WTC11 (cell line): ENCODE measurements at regions not wholly inside any gene's neighbourhood (a gene's known extent, or its start where the extent isn't known, plus 50 kb on each side); places are given as distances from the start of the nearest gene placed in this dataset.
"Not testable (repeated sequence)": the region's sequence is repeated elsewhere in the genome, so short reads cannot be mapped to it uniquely, and the experiment has no call there.

ENCODE experiments used
- ATAC-seq: fragments of 200-7000 bp; cut with Tn5 transposase; 2 replicates; pipeline ENCODE4 v1.10.0; 2021; ENCODE audit warnings: mild to moderate bottlenecking, moderate library complexity
- CTCF ChIA-PET: fragments of 300-600 bp; sonication (Branson Sonifier 250); formaldehyde crosslinking; loops from one replicate; lab custom pipeline; 2021; ENCODE audit warnings: antibody characterized with exemption; lab: Charles Lee
- POLR2A ChIA-PET: fragments of 350-600 bp; sonication (Branson Sonifier 250); formaldehyde crosslinking; loops from one replicate; lab custom pipeline; 2021; ENCODE audit warnings: antibody characterized with exemption; lab: Charles Lee
- DNase-seq: peaks from one replicate; pipeline ENCODE4 v3.0.0; 2021; ENCODE audit warnings: low spot score
- H3K27ac Mint-ChIP-seq: 2 replicates; pipeline ENCODE4 v1.8.0; 2021; ENCODE audit warnings: mixed read lengths
- H3K27me3 Mint-ChIP-seq: 2 replicates; pipeline ENCODE4 v1.8.0; 2021; ENCODE audit warnings: low read depth, mild to moderate bottlenecking, moderate library complexity, mixed read lengths
- H3K36me3 Mint-ChIP-seq: 2 replicates; pipeline ENCODE4 v1.8.0; 2021; ENCODE audit warnings: mixed read lengths
- H3K4me1 Mint-ChIP-seq: 2 replicates; pipeline ENCODE4 v1.8.0; 2022; ENCODE audit warnings: mixed read lengths
- H3K4me3 Mint-ChIP-seq: 2 replicates; pipeline ENCODE4 v1.8.0; 2021; ENCODE audit warnings: mild to moderate bottlenecking, moderate library complexity, mixed read lengths
- H3K9me3 Mint-ChIP-seq: 2 replicates; pipeline ENCODE4 v1.8.0; 2021; ENCODE audit warnings: mixed read lengths
- ETV6 ChIP-seq: sonication (generic); formaldehyde crosslinking; IDR thresholded peaks from 2 replicates; pipeline ENCODE4 v1.8.1; 2022; ENCODE audit warnings: mild to moderate bottlenecking, missing genetic modification reagents
- FOXK1 ChIP-seq: sonication (generic); formaldehyde crosslinking; IDR thresholded peaks from 2 replicates; pipeline ENCODE4 v1.8.0; 2022; ENCODE audit warnings: mild to moderate bottlenecking, moderate library complexity, missing genetic modification reagents
- GABPB1 ChIP-seq: sonication (generic); formaldehyde crosslinking; IDR thresholded peaks from 2 replicates; pipeline ENCODE4 v1.8.1; 2023; ENCODE audit warnings: mild to moderate bottlenecking, missing genetic modification reagents
- GRHL2 ChIP-seq: fragments of 250-450 bp; sonication (Bioruptor Pico); IDR thresholded peaks from 2 replicates; pipeline ENCODE4 v1.8.0; 2022; ENCODE audit warnings: mild to moderate bottlenecking, moderate library complexity; ENCODE audit not compliant: insufficient replicate concordance, severe bottlenecking
- NFE2L1 ChIP-seq: sonication (generic); formaldehyde crosslinking; IDR thresholded peaks from 2 replicates; pipeline ENCODE4 v1.8.1; 2023; ENCODE audit warnings: missing genetic modification reagents
- OVOL2 ChIP-seq: fragments of 250-450 bp; sonication (Bioruptor Pico); IDR thresholded peaks from 2 replicates; pipeline ENCODE4 v1.9.0; 2021; ENCODE audit warnings: mild to moderate bottlenecking, borderline replicate concordance
- SP1 ChIP-seq: sonication (generic); formaldehyde crosslinking; conservative IDR thresholded peaks from 2 replicates; pipeline ENCODE4 v1.8.1; 2022; ENCODE audit warnings: missing genetic modification reagents
- TEAD1 ChIP-seq: sonication (generic); formaldehyde crosslinking; IDR thresholded peaks from 2 replicates; pipeline ENCODE4 v1.8.0; 2022; ENCODE audit warnings: mild to moderate bottlenecking, missing genetic modification reagents
- ZNF263 ChIP-seq: sonication (generic); formaldehyde crosslinking; IDR thresholded peaks from 2 replicates; pipeline ENCODE4 v1.8.1; 2022; ENCODE audit warnings: low read depth, mild to moderate bottlenecking, moderate library complexity, missing genetic modification reagents
- TF ChIP-seq, protein P1 (sequence below): sonication (generic); formaldehyde crosslinking; IDR thresholded peaks from 2 replicates; pipeline ENCODE4 v1.8.1; 2023; ENCODE audit warnings: mild to moderate bottlenecking, moderate library complexity, missing genetic modification reagents
- TF ChIP-seq, protein P2 (sequence below): sonication (generic); formaldehyde crosslinking; conservative IDR thresholded peaks from 2 replicates; pipeline ENCODE4 v1.8.1; 2022; ENCODE audit warnings: mild to moderate bottlenecking, missing genetic modification reagents
- TF ChIP-seq, protein P3 (sequence below): sonication (generic); formaldehyde crosslinking; IDR thresholded peaks from 2 replicates; pipeline ENCODE4 v1.8.0; 2022; ENCODE audit warnings: mild to moderate bottlenecking, missing genetic modification reagents
- TF ChIP-seq, protein P4 (sequence below): sonication (generic); formaldehyde crosslinking; IDR thresholded peaks from 2 replicates; pipeline ENCODE4 v1.8.1; 2023; ENCODE audit warnings: mild to moderate bottlenecking, missing genetic modification reagents, moderate library complexity
- TF ChIP-seq, protein P5 (sequence below): fragments of 250-450 bp; sonication (Bioruptor Pico); IDR thresholded peaks from 2 replicates; pipeline ENCODE4 v1.9.0; 2021; ENCODE audit warnings: mild to moderate bottlenecking, borderline replicate concordance
- TF ChIP-seq, protein P6 (sequence below): sonication (generic); formaldehyde crosslinking; IDR thresholded peaks from 2 replicates; pipeline ENCODE4 v1.8.1; 2023; ENCODE audit warnings: mild to moderate bottlenecking, missing genetic modification reagents

DNA sequence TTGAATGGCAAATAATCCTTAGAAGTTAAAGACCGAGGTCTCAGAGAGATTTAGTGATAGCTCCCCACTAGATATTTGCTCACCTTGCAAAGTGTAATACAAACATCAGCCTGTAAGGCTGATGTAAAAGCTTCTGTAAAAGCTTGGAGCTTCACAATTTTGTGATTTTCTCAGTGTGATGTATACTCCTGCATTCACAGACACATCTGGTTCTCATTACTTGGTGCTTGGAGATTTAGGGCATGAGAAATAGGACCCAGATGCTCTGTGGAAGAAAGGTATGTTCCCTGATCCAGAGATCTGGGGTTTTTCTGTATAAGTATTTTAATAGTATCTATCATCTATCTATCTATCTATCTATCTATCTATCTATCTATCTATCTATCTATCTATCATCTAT is 1664.3 kb downstream of the C4orf33 start:
- ATAC-seq, result no peak
- H3K27me3 Mint-ChIP-seq, result no peaks in the 10 kb centered on the region
- POLR2A ChIA-PET, result no interaction called here
- H3K4me3 Mint-ChIP-seq, result no peak overlapping the region
- no peak for DNase-seq
- peaks cover 23% of the 10 kb centered on the region for H3K36me3 Mint-ChIP-seq
- CTCF ChIA-PET, result no interaction called here
- H3K27ac Mint-ChIP-seq, result no peak overlapping the region
- TF ChIP-seq OVOL2 (no peak), ZNF263 (CRISPR knock-in tag) (no peak), GABPB1 (CRISPR knock-in tag) (no peak), GRHL2 (CRISPR knock-in tag) (no peak)
- TF ChIP-seq, protein P1, sequence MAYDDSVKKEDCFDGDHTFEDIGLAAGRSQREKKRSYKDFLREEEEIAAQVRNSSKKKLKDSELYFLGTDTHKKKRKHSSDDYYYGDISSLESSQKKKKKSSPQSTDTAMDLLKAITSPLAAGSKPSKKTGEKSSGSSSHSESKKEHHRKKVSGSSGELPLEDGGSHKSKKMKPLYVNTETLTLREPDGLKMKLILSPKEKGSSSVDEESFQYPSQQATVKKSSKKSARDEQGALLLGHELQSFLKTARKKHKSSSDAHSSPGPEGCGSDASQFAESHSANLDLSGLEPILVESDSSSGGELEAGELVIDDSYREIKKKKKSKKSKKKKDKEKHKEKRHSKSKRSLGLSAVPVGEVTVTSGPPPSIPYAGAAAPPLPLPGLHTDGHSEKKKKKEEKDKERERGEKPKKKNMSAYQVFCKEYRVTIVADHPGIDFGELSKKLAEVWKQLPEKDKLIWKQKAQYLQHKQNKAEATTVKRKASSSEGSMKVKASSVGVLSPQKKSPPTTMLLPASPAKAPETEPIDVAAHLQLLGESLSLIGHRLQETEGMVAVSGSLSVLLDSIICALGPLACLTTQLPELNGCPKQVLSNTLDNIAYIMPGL (CRISPR knock-in tag), result no peak
- TF ChIP-seq, protein P2, sequence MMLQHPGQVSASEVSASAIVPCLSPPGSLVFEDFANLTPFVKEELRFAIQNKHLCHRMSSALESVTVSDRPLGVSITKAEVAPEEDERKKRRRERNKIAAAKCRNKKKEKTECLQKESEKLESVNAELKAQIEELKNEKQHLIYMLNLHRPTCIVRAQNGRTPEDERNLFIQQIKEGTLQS (CRISPR knock-in tag), result no peak
- TF ChIP-seq, protein P3, sequence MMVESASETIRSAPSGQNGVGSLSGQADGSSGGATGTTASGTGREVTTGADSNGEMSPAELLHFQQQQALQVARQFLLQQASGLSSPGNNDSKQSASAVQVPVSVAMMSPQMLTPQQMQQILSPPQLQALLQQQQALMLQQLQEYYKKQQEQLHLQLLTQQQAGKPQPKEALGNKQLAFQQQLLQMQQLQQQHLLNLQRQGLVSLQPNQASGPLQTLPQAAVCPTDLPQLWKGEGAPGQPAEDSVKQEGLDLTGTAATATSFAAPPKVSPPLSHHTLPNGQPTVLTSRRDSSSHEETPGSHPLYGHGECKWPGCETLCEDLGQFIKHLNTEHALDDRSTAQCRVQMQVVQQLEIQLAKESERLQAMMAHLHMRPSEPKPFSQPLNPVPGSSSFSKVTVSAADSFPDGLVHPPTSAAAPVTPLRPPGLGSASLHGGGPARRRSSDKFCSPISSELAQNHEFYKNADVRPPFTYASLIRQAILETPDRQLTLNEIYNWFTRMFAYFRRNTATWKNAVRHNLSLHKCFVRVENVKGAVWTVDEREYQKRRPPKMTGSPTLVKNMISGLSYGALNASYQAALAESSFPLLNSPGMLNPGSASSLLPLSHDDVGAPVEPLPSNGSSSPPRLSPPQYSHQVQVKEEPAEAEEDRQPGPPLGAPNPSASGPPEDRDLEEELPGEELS (CRISPR knock-in tag), result no peak
- H3K4me1 Mint-ChIP-seq, result peaks cover 3% of the 10 kb centered on the region; the same call in 1 of the 2 replicates
- peaks cover 35% of the 10 kb centered on the region for H3K9me3 Mint-ChIP-seq

DNA sequence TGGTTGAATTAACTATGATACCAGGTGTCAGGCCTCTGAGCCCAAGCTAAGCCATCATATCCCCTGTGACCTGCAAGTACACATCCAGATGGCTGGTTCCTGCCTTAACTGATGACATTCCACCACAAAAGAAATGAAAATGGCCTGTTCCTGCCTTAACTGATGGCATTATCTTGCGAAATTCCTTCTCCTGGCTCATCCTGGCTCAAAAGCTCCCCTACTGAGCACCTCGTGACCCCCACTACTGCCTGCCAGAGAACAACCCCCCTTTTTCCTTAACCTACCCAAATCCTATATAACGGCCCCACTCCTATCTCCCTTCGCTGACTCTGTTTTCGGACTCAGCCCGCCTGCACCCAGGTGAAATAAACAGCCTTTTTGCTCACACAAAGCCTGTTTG is 1671.4 kb downstream of the C4orf33 start:
- H3K27ac Mint-ChIP-seq, result peak overlapping the region; percentile 93
- ATAC-seq, DNase-seq, POLR2A ChIA-PET, CTCF ChIA-PET, H3K27me3 Mint-ChIP-seq: not testable (repeated sequence)
- peak overlapping the region; percentile 61 for H3K4me3 Mint-ChIP-seq
- peak; percentile 96 for TF ChIP-seq TEAD1 (CRISPR knock-in tag)
- TF ChIP-seq ETV6 (CRISPR knock-in tag), result peak; percentile 55; the same call in 1 of the 2 replicates
- 0 out of 2 replicates have a peak, but pooled peaks have one; percentile 32 for TF ChIP-seq NFE2L1 (CRISPR knock-in tag)
- TF ChIP-seq, protein P4, sequence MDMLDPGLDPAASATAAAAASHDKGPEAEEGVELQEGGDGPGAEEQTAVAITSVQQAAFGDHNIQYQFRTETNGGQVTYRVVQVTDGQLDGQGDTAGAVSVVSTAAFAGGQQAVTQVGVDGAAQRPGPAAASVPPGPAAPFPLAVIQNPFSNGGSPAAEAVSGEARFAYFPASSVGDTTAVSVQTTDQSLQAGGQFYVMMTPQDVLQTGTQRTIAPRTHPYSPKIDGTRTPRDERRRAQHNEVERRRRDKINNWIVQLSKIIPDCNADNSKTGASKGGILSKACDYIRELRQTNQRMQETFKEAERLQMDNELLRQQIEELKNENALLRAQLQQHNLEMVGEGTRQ (CRISPR knock-in tag), result peak; percentile 62
- TF ChIP-seq, protein P5, sequence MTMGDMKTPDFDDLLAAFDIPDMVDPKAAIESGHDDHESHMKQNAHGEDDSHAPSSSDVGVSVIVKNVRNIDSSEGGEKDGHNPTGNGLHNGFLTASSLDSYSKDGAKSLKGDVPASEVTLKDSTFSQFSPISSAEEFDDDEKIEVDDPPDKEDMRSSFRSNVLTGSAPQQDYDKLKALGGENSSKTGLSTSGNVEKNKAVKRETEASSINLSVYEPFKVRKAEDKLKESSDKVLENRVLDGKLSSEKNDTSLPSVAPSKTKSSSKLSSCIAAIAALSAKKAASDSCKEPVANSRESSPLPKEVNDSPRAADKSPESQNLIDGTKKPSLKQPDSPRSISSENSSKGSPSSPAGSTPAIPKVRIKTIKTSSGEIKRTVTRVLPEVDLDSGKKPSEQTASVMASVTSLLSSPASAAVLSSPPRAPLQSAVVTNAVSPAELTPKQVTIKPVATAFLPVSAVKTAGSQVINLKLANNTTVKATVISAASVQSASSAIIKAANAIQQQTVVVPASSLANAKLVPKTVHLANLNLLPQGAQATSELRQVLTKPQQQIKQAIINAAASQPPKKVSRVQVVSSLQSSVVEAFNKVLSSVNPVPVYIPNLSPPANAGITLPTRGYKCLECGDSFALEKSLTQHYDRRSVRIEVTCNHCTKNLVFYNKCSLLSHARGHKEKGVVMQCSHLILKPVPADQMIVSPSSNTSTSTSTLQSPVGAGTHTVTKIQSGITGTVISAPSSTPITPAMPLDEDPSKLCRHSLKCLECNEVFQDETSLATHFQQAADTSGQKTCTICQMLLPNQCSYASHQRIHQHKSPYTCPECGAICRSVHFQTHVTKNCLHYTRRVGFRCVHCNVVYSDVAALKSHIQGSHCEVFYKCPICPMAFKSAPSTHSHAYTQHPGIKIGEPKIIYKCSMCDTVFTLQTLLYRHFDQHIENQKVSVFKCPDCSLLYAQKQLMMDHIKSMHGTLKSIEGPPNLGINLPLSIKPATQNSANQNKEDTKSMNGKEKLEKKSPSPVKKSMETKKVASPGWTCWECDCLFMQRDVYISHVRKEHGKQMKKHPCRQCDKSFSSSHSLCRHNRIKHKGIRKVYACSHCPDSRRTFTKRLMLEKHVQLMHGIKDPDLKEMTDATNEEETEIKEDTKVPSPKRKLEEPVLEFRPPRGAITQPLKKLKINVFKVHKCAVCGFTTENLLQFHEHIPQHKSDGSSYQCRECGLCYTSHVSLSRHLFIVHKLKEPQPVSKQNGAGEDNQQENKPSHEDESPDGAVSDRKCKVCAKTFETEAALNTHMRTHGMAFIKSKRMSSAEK, result peak; percentile 78; the same call in 1 of the 2 replicates
- H3K36me3 Mint-ChIP-seq, result peaks cover 59% of the 10 kb centered on the region
- peaks cover 58% of the 10 kb centered on the region for H3K4me1 Mint-ChIP-seq
- peaks cover 52% of the 10 kb centered on the region for H3K9me3 Mint-ChIP-seq

DNA sequence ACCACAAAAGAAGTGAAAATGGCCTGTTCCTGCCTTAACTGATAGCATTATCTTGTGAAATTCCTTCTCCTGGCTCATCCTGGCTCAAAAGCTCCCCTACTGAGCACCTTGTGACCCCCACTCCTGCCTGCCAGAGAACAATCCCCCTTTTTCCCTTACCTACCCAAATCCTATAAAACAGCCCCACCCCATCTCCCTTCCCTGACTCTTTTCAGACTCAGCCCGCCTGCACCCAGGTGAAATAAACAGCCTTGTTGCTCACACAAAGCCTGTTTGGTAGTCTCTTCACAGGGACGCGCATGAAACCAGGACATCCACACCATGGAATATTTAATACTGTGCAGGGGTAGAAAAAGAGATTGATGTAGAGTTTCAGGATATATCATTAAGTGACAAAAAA is 1677.0 kb downstream of the C4orf33 start:
- Mint-ChIP-seq H3K9me3 (peaks cover 62% of the 10 kb centered on the region), H3K36me3 (peaks cover 67% of the 10 kb centered on the region), H3K4me1 (peaks cover 46% of the 10 kb centered on the region), H3K27ac (peak overlapping the region; percentile 95)
- H3K27me3 Mint-ChIP-seq, ATAC-seq, CTCF ChIA-PET, DNase-seq, H3K4me3 Mint-ChIP-seq: not testable (repeated sequence)
- TF ChIP-seq, protein P6, sequence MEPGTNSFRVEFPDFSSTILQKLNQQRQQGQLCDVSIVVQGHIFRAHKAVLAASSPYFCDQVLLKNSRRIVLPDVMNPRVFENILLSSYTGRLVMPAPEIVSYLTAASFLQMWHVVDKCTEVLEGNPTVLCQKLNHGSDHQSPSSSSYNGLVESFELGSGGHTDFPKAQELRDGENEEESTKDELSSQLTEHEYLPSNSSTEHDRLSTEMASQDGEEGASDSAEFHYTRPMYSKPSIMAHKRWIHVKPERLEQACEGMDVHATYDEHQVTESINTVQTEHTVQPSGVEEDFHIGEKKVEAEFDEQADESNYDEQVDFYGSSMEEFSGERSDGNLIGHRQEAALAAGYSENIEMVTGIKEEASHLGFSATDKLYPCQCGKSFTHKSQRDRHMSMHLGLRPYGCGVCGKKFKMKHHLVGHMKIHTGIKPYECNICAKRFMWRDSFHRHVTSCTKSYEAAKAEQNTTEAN (CRISPR knock-in tag), result 0 out of 2 replicates have a peak, but pooled peaks have one; percentile 35
- TF ChIP-seq FOXK1 (CRISPR knock-in tag) (0 out of 2 replicates have a peak, but pooled peaks have one; percentile 23), TEAD1 (CRISPR knock-in tag) (0 out of 2 replicates have a peak, but pooled peaks have one; percentile 44), SP1 (CRISPR knock-in tag) (0 out of 2 replicates have a peak, but pooled peaks have one; percentile 23)
- POLR2A ChIA-PET, result interaction anchor here (0.7 kb wide), 1 partner anchor 205 kb away, joined by 4 read pairs; no protein-coding TSS in a partner anchor
